Heart right ventricle (tissue), 16 donors: ENCODE measurements at regions not wholly inside any gene's neighbourhood (a gene's known extent, or its start where the extent isn't known, plus 50 kb on each side); places are given as distances from the start of the nearest gene placed in this dataset.

Source experiments
- ATAC-seq, 8 donors: fragments of 200-7000 bp; cut with Tn5 transposase; one replicate each; pipeline ENCODE4 v1.9.1; 2020; ENCODE audit warnings: mild to moderate bottlenecking in 8 of 8, moderate library complexity in 8 of 8, moderate number of reproducible peaks in 1 of 8
- DNase-seq, 2 donors: peaks; one replicate each; pipeline ENCODE4 v3.0.0-alpha.2; 2020
- H3K27ac ChIP-seq, 10 donors: fragments of 200-600 bp; sonication (generic) in 2 of 10; one replicate each; pipeline versions ENCODE4 v1.5.0 to v1.8.0; 2020 to 2022; ENCODE audit warnings: mild to moderate bottlenecking in 3 of 10
- H3K27me3 ChIP-seq, 7 donors: fragments of 200-600 bp; one replicate each; pipeline ENCODE4 v1.8.0; 2021 to 2022; ENCODE audit warnings: mild to moderate bottlenecking in 2 of 7
- H3K36me3 ChIP-seq, 9 donors: fragments of 200-600 bp; sonication (generic) in 1 of 9; one replicate each; pipeline versions ENCODE4 v1.5.0 to v1.8.0; 2020 to 2022; ENCODE audit warnings: mild to moderate bottlenecking in 2 of 9
- H3K4me1 ChIP-seq, 9 donors: fragments of 200-600 bp; sonication (generic) in 1 of 9; one replicate each; pipeline versions ENCODE4 v1.5.0 to v1.8.0; 2020 to 2022; ENCODE audit warnings: mild to moderate bottlenecking in 4 of 9
- H3K4me3 ChIP-seq, 10 donors: fragments of 200-600 bp; sonication (generic) in 2 of 10; one replicate each; pipeline versions ENCODE4 v1.5.0 to v1.8.0; 2020 to 2022; ENCODE audit warnings: mild to moderate bottlenecking in 7 of 10, moderate library complexity in 2 of 10
- H3K9me3 ChIP-seq, 11 donors: fragments of 200-600 bp in 10 of 11; sonication (generic) in 2 of 11; one replicate each; pipeline versions ENCODE4 v1.5.0 to v1.8.0; 2013 to 2022; ENCODE audit warnings: mild to moderate bottlenecking in 2 of 11, control low read depth in 1 of 11, moderate library complexity in 1 of 11
- WGBS, 2 donors: extraction: QIAGEN DNeasy Blood & Tissue Kit; methylation state at CpG; one replicate each; pipeline ENCODE4 v1.1.7; 2013; ENCODE audit warnings: inconsistent platforms in 1 of 2; 5-methylcytosine and 5-hydroxymethylcytosine counted together
- intact Hi-C, 10 donors: fragments of 100-400 bp; cut with DNase I; formaldehyde crosslinking; loops; one replicate each; pipeline versions ENCODE4 v1.11.1 to v1.14.2; 2022
- TF ChIP-seq, protein P1 (sequence below), 9 donors: fragments of 200-600 bp; sonication (generic) in 2 of 9; IDR thresholded peaks; one replicate each; pipeline versions ENCODE4 v1.5.0 to v1.8.0; 2021 to 2022; ENCODE audit warnings: antibody characterized with exemption in 9 of 9, mild to moderate bottlenecking in 5 of 9, moderate library complexity in 1 of 9
- donor health status: Arrhythmogenic right ventricular cardiomyopathy.
- donor health status: ischemic (EF 13 %, LVEDD 7.1; RV severe dilation, severe dysfunction).
- donor health status: healthy with polysubstance abuse.
- donor health status: DM: no; HTN: yes; CAD: no.
- donor health status: DM: no; HTN: no; CAD: no.
- donor health status: ischemic (EF 25% LVEDD 6.9; RV normal size, moderate dysfunction).
- donor health status: ischemic (EF 25% LVEDD 5.7; RV mildly dilated, moderate dysfunction).
- donor health status: healthy.
- donor health status: DM: yes; HTN: yes; CAD: no.
- donor health status: Ischemic cardiomyopathy.
- donor health status: ischemic (EF 35%, LVEDD 5.7; RV mildly dilated, moderate dysfunction).
- donor health status: nonischemic (EF 11% LVEDD 7.7; RV severe dilation, severe dysfunction).
- donor health status: DM: yes; HTN: yes; CAD: no.
- donor health status: PGD.
- donor health status: ischemic (EF 29% LVEDD 5.4; RV normal size, mild dysfunction).
- donor health status: nonischemic (EF 23%, LVEDD 6.1; RV moderate dilation, normal function).

DNA sequence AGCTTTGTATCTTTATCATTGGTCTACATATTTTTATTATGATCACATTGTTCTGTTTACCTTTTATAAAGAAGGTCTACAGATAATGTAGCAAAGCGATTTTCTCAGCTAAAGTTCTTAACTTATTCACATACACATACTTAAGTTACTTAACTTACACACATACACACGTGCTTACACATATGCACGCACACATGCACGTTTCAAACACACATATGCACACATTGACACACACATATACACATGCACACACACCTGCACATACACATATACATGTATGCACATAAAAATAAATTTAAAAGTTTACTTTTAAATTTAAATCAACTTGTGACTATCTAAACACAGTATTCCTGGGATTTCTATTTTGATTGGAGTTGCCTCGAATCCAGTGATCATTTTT is 1204.5 kb upstream of the SLC39A10 start:
- H3K4me3 ChIP-seq: no peak overlapping the region
- H3K36me3 ChIP-seq: no peaks in the 10 kb centered on the region
- intact Hi-C loops: no loop called here
- TF ChIP-seq, protein P1, sequence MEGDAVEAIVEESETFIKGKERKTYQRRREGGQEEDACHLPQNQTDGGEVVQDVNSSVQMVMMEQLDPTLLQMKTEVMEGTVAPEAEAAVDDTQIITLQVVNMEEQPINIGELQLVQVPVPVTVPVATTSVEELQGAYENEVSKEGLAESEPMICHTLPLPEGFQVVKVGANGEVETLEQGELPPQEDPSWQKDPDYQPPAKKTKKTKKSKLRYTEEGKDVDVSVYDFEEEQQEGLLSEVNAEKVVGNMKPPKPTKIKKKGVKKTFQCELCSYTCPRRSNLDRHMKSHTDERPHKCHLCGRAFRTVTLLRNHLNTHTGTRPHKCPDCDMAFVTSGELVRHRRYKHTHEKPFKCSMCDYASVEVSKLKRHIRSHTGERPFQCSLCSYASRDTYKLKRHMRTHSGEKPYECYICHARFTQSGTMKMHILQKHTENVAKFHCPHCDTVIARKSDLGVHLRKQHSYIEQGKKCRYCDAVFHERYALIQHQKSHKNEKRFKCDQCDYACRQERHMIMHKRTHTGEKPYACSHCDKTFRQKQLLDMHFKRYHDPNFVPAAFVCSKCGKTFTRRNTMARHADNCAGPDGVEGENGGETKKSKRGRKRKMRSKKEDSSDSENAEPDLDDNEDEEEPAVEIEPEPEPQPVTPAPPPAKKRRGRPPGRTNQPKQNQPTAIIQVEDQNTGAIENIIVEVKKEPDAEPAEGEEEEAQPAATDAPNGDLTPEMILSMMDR (IDR thresholded peaks at IDR 0.05): no peak
- H3K27ac ChIP-seq: no peak overlapping the region
- no peaks in the 10 kb centered on the region for H3K27me3 ChIP-seq
- no peaks in the 10 kb centered on the region for H3K9me3 ChIP-seq
- ATAC-seq (no peak), DNase-seq (no peak)
- no peaks in the 10 kb centered on the region for H3K4me1 ChIP-seq
- 58 to 67% methylated on average over 5 of the region's 5 CpGs for WGBS, 2 donors

DNA sequence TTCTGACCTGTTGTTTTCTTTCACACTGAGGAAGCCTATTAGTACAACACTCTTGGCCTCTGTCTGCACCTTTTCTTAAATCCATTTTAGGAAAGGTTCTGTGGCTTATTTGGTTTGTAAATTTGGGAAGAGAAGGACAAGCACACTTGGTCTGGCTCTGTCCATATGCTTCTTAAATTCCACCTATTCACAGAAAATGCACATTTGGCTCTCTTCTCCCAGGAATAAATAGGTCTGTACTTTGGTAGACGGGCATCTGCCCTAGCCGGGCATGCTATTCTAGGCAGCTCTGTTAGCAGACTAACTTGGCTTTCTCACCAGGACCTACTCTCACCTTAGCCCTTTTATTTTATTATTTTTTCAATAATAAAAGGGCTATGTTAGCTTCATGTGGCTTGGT is 1211.8 kb upstream of the SLC39A10 start:
- intact Hi-C loops: no loop called here
- no peak for DNase-seq
- no peaks in the 10 kb centered on the region for H3K27me3 ChIP-seq

DNA sequence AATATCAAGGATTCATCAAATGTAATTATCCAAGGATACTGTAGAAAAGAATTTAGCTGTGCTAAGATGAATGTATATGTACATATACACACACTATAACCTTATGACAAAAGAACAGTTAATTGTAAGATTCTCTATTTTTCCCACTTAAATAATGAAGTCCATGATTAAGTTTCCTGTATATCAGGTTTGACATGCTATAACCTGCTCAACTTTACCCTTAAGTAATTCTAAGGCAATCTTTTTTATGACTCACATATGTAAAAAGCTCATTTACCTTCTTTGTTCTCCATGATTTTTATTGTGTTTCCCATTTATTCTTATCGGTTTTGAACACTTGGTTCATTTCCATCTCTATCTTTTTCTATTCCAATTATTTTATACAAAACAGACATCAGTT is 1213.1 kb upstream of the SLC39A10 start:
- H3K27ac ChIP-seq: no peak overlapping the region
- H3K36me3 ChIP-seq: no peaks in the 10 kb centered on the region
- no peak overlapping the region for H3K4me3 ChIP-seq
- WGBS, 2 donors: 54 to 60% methylated on average over 1 of the region's 1 CpG
- peaks cover 0 to 24% (median 0%) of the 10 kb centered on the region in 11 donors for H3K9me3 ChIP-seq
- TF ChIP-seq, protein P1 (IDR thresholded peaks at IDR 0.05): no peak
- H3K4me1 ChIP-seq: no peaks in the 10 kb centered on the region
- no peaks in the 10 kb centered on the region for H3K27me3 ChIP-seq
- intact Hi-C loops: no loop called here
- no peak for DNase-seq
- ATAC-seq: no peak

More for the DNA sequence above, 1211.8 kb upstream of the SLC39A10 start:
- peaks cover 0 to 18% (median 0%) of the 10 kb centered on the region in 11 donors for H3K9me3 ChIP-seq
- WGBS, 2 donors: 78% methylated on average over 2 of the region's 2 CpGs
- no peaks in the 10 kb centered on the region for H3K4me1 ChIP-seq
- no peak overlapping the region for H3K27ac ChIP-seq
- no peak for ATAC-seq
- H3K4me3 ChIP-seq: no peak overlapping the region
- H3K36me3 ChIP-seq: no peaks in the 10 kb centered on the region
- TF ChIP-seq, protein P1 (IDR thresholded peaks at IDR 0.05): no peak

DNA sequence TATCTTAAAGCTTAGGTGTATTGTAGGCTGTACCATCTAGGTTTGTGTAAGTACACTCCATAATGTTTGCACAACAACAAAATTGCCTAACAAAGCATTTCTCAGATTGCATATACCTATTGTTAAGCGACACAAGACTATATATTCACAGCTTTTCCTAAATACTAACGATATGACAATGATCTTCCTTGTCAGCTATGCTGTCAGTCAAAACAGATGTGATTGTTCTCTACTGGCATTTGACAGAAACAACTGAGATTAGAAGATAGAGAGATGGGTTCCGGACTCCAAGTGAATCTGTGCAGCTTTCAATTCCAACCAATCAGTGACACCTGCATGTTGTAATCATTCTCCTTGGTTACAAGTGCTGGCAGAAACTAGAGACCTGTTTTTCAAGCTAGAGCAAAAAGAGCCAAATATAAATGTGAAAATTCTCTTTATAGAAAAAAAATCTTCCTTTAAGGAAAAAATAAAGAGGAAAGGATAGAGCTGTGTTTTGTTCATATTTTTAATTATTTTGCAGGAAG is 1232.3 kb upstream of the SLC39A10 start:
- Histone ChIP-seq H3K36me3 (no peaks in the 10 kb centered on the region), H3K27ac (no peak overlapping the region), H3K9me3 (peaks cover 0 to 4% (median 0%) of the 10 kb centered on the region in 11 donors), H3K4me1 (no peaks in the 10 kb centered on the region), H3K27me3 (no peaks in the 10 kb centered on the region), H3K4me3 (no peak overlapping the region)
- ATAC-seq (no peak), DNase-seq (no peak)
- WGBS, 2 donors: 65 to 66% methylated on average over 3 of the region's 3 CpGs
- TF ChIP-seq, protein P1 (IDR thresholded peaks at IDR 0.05): no peak
- intact Hi-C loops: no loop called here
